Stimulated activated CD4-positive, alpha-beta T cell treated with anti-CD3 and anti-CD28 coated beads, Interleukin-12 subunit alpha, Interleukin-12 subunit beta, amount 100 ng/mL, for 4 hours (primary cell): ENCODE measurements at regions not wholly inside any gene's neighbourhood (a gene's known extent, or its start where the extent isn't known, plus 50 kb on each side); places are given as distances from the start of the nearest gene placed in this dataset.

Source experiments
- DNase-seq: peaks from one replicate; pipeline ENCODE4 v3.0.0-alpha.2; 2020

- DNase-seq = no peak
Observed at GRCh38 chr1:87833166-87833565, 504.5 kb downstream of the LMO4 start.

GRCh38 chr1:87834151-87834550, 505.5 kb downstream of the LMO4 start:
- no peak for DNase-seq

GRCh38 chr1:87834941-87835340, 506.3 kb downstream of the LMO4 start:
- no peak for DNase-seq

- no peak for DNase-seq
Observed at GRCh38 chr1:87840767-87841166, 512.1 kb downstream of the LMO4 start.

- DNase-seq = no peak
Observed at GRCh38 chr1:87841332-87841731, 512.7 kb downstream of the LMO4 start.

GRCh38 chr1:87842156-87842555, 513.5 kb downstream of the LMO4 start:
- no peak for DNase-seq

GRCh38 chr1:87844251-87844650, 515.6 kb downstream of the LMO4 start:
- DNase-seq = no peak

GRCh38 chr1:87851490-87851889, 522.8 kb downstream of the LMO4 start:
- no peak for DNase-seq

- DNase-seq = no peak
Observed at GRCh38 chr1:87852410-87853161, 523.9 kb downstream of the LMO4 start.

GRCh38 chr1:87853576-87854351, 525.1 kb downstream of the LMO4 start:
- DNase-seq = no peak

GRCh38 chr1:87863317-87863716, 534.6 kb downstream of the LMO4 start:
- no peak for DNase-seq

- no peak for DNase-seq
Observed at GRCh38 chr1:87864676-87865075, 536.0 kb downstream of the LMO4 start.

GRCh38 chr1:87866416-87866815, 537.7 kb downstream of the LMO4 start:
- no peak for DNase-seq

- DNase-seq = no peak
Observed at GRCh38 chr1:87867626-87868025, 538.9 kb downstream of the LMO4 start.

GRCh38 chr1:87869567-87869966, 540.9 kb downstream of the LMO4 start:
- no peak for DNase-seq

GRCh38 chr1:87872189-87872588, 543.5 kb downstream of the LMO4 start:
- no peak for DNase-seq

- no peak for DNase-seq
Observed at GRCh38 chr1:87872692-87873091, 544.0 kb downstream of the LMO4 start.

GRCh38 chr1:87878873-87879272, 550.2 kb downstream of the LMO4 start:
- no peak for DNase-seq

GRCh38 chr1:87880098-87880760, 551.5 kb downstream of the LMO4 start:
- no peak for DNase-seq

- no peak for DNase-seq
Observed at GRCh38 chr1:87880764-87881163, 552.1 kb downstream of the LMO4 start.

GRCh38 chr1:87883906-87884305, 555.2 kb downstream of the LMO4 start:
- DNase-seq = no peak

GRCh38 chr1:87884581-87884980, 555.9 kb downstream of the LMO4 start:
- no peak for DNase-seq

GRCh38 chr1:87885278-87886025, 556.8 kb downstream of the LMO4 start:
- no peak for DNase-seq
